Activated T-helper 1 cell treated with anti-CD3 and anti-CD28 coated beads, Interleukin-12 subunit alpha, Interleukin-12 subunit beta, Interleukin-2, Interleukin-4 antibody, amounts not matched to agents 30 ng/mL and 10 ng/mL and 1 ng/mL, durations not matched to agents 14 hours and 24 hours and 36 hours (primary cell): ENCODE measurements at regions not wholly inside any gene's neighbourhood (a gene's known extent, or its start where the extent isn't known, plus 50 kb on each side); places are given as distances from the start of the nearest gene placed in this dataset.
"Not testable (repeated sequence)": the region's sequence is repeated elsewhere in the genome, so short reads cannot be mapped to it uniquely, and the experiment has no call there.

ENCODE experiments used
- DNase-seq: peaks from one replicate; pipeline ENCODE4 v3.0.0; 2021; ENCODE audit warnings: low spot score
- H3K27ac Mint-ChIP-seq: one replicate; pipeline ENCODE4 v1.8.0; 2021; ENCODE audit warnings: mild to moderate bottlenecking, mixed read lengths
- H3K27me3 Mint-ChIP-seq: one replicate; pipeline ENCODE4 v1.8.0; 2022; ENCODE audit warnings: mild to moderate bottlenecking, moderate library complexity, mixed read lengths; ENCODE audit not compliant: insufficient read depth
- H3K36me3 Mint-ChIP-seq: one replicate; pipeline ENCODE4 v1.8.0; 2021; ENCODE audit warnings: low read depth, mixed read lengths
- H3K4me1 Mint-ChIP-seq: one replicate; pipeline ENCODE4 v1.8.0; 2021; ENCODE audit warnings: low read depth, mixed read lengths
- H3K4me3 Mint-ChIP-seq: one replicate; pipeline ENCODE4 v1.8.0; 2021; ENCODE audit warnings: mild to moderate bottlenecking, moderate library complexity, mixed read lengths
- H3K9me3 Mint-ChIP-seq: one replicate; pipeline ENCODE4 v1.8.0; 2021; ENCODE audit warnings: mixed read lengths
- intact Hi-C: fragments of 100-400 bp; cut with micrococcal nuclease; formaldehyde crosslinking; loops from one replicate; pipeline ENCODE4 v1.15.1; 2024

- DNase-seq, H3K27me3 Mint-ChIP-seq, H3K36me3 Mint-ChIP-seq, H3K27ac Mint-ChIP-seq, H3K9me3 Mint-ChIP-seq, intact Hi-C loops: not testable (repeated sequence)
- peak overlapping the region; percentile 51 for H3K4me3 Mint-ChIP-seq
- H3K4me1 Mint-ChIP-seq: peaks cover 20% of the 10 kb centered on the region
Measured at GRCh38 chr22:22296047-22296446, 51.5 kb downstream of the VPREB1 start.

- intact Hi-C loops: loop anchor here (1.0 kb wide), 1 partner anchor 87 kb away; no protein-coding TSS in a partner anchor
- not testable (repeated sequence) for H3K9me3 Mint-ChIP-seq, H3K36me3 Mint-ChIP-seq, DNase-seq, H3K27me3 Mint-ChIP-seq
- peak overlapping the region; percentile 64 for H3K27ac Mint-ChIP-seq
- H3K4me1 Mint-ChIP-seq: peaks cover 24% of the 10 kb centered on the region
- peak overlapping the region; percentile 88 for H3K4me3 Mint-ChIP-seq
Measured at GRCh38 chr22:22297159-22297793, 52.7 kb downstream of the VPREB1 start.

GRCh38 chr22:22297794-22298653 is 53.4 kb downstream of the VPREB1 start:
- not testable (repeated sequence) for H3K9me3 Mint-ChIP-seq, H3K36me3 Mint-ChIP-seq, H3K27me3 Mint-ChIP-seq
- Mint-ChIP-seq H3K27ac (peak overlapping the region; percentile 64), H3K4me3 (peak overlapping the region; percentile 88), H3K4me1 (peaks cover 24% of the 10 kb centered on the region)
- intact Hi-C loops: loop anchor here (1.0 kb wide), 1 partner anchor 88 kb away; no protein-coding TSS in a partner anchor
- peak; percentile 78 for DNase-seq

- DNase-seq, H3K36me3 Mint-ChIP-seq, H3K9me3 Mint-ChIP-seq, H3K27me3 Mint-ChIP-seq, intact Hi-C loops, H3K27ac Mint-ChIP-seq: not testable (repeated sequence)
- peaks cover 24% of the 10 kb centered on the region for H3K4me1 Mint-ChIP-seq
- H3K4me3 Mint-ChIP-seq: peak overlapping the region; percentile 88
Measured at GRCh38 chr22:22298654-22299009, 54.0 kb downstream of the VPREB1 start.

- H3K4me3 Mint-ChIP-seq, H3K27me3 Mint-ChIP-seq, DNase-seq, H3K9me3 Mint-ChIP-seq, H3K36me3 Mint-ChIP-seq, H3K27ac Mint-ChIP-seq, intact Hi-C loops: not testable (repeated sequence)
- H3K4me1 Mint-ChIP-seq: peaks cover 24% of the 10 kb centered on the region
Measured at GRCh38 chr22:22300511-22300910, 55.9 kb downstream of the VPREB1 start.

- H3K27me3 Mint-ChIP-seq, H3K27ac Mint-ChIP-seq, DNase-seq, intact Hi-C loops, H3K9me3 Mint-ChIP-seq, H3K36me3 Mint-ChIP-seq: not testable (repeated sequence)
- H3K4me1 Mint-ChIP-seq: peaks cover 24% of the 10 kb centered on the region
- peak overlapping the region; percentile 10 for H3K4me3 Mint-ChIP-seq
Measured at GRCh38 chr22:22300946-22301345, 56.4 kb downstream of the VPREB1 start.

GRCh38 chr22:22316589-22316988 is 72.0 kb downstream of the VPREB1 start:
- Mint-ChIP-seq H3K36me3 (peaks cover 12% of the 10 kb centered on the region), H3K27me3 (no peaks in the 10 kb centered on the region), H3K4me3 (no peak overlapping the region), H3K9me3 (no peaks in the 10 kb centered on the region), H3K27ac (no peak overlapping the region), H3K4me1 (no peaks in the 10 kb centered on the region)
- no peak for DNase-seq
- intact Hi-C loops: no loop called here

- no peaks in the 10 kb centered on the region for H3K4me1 Mint-ChIP-seq
- H3K27me3 Mint-ChIP-seq: no peaks in the 10 kb centered on the region
- H3K27ac Mint-ChIP-seq: no peak overlapping the region
- H3K36me3 Mint-ChIP-seq: peaks cover 11% of the 10 kb centered on the region
- intact Hi-C loops: no loop called here
- no peaks in the 10 kb centered on the region for H3K9me3 Mint-ChIP-seq
- DNase-seq: no peak
- H3K4me3 Mint-ChIP-seq: no peak overlapping the region
Measured at GRCh38 chr22:22318723-22319465, 74.3 kb downstream of the VPREB1 start.

- peak; percentile 62 for DNase-seq
- H3K36me3 Mint-ChIP-seq, H3K4me3 Mint-ChIP-seq, H3K4me1 Mint-ChIP-seq, H3K27ac Mint-ChIP-seq, H3K9me3 Mint-ChIP-seq, H3K27me3 Mint-ChIP-seq: not testable (repeated sequence)
- intact Hi-C loops: loop anchor here (1.0 kb wide), 1 partner anchor 114 kb away; no protein-coding TSS in a partner anchor
Measured at GRCh38 chr22:22321743-22322611, 77.4 kb downstream of the VPREB1 start.

GRCh38 chr22:22322792-22323191 is 78.2 kb downstream of the VPREB1 start:
- H3K4me3 Mint-ChIP-seq: no peak overlapping the region
- H3K27me3 Mint-ChIP-seq: peaks cover 3% of the 10 kb centered on the region
- peaks cover 4% of the 10 kb centered on the region for H3K36me3 Mint-ChIP-seq
- intact Hi-C loops: loop anchor here (1.0 kb wide), 1 partner anchor 114 kb away; no protein-coding TSS in a partner anchor
- no peaks in the 10 kb centered on the region for H3K4me1 Mint-ChIP-seq
- H3K27ac Mint-ChIP-seq: no peak overlapping the region
- no peak for DNase-seq
- no peaks in the 10 kb centered on the region for H3K9me3 Mint-ChIP-seq

- intact Hi-C loops: no loop called here
- no peaks in the 10 kb centered on the region for H3K36me3 Mint-ChIP-seq
- no peak overlapping the region for H3K27ac Mint-ChIP-seq
- H3K9me3 Mint-ChIP-seq: no peaks in the 10 kb centered on the region
- H3K27me3 Mint-ChIP-seq: peaks cover 9% of the 10 kb centered on the region
- DNase-seq: no peak
- no peak overlapping the region for H3K4me3 Mint-ChIP-seq
- H3K4me1 Mint-ChIP-seq: peaks cover 6% of the 10 kb centered on the region
Measured at GRCh38 chr22:22327723-22328122, 83.1 kb downstream of the VPREB1 start.

GRCh38 chr22:22329792-22330191 is 85.2 kb downstream of the VPREB1 start:
- H3K9me3 Mint-ChIP-seq: no peaks in the 10 kb centered on the region
- H3K36me3 Mint-ChIP-seq: no peaks in the 10 kb centered on the region
- intact Hi-C loops: no loop called here
- H3K27ac Mint-ChIP-seq: no peak overlapping the region
- DNase-seq: no peak
- no peak overlapping the region for H3K4me3 Mint-ChIP-seq
- peaks cover 26% of the 10 kb centered on the region for H3K27me3 Mint-ChIP-seq
- peaks cover 6% of the 10 kb centered on the region for H3K4me1 Mint-ChIP-seq
